ENCODE measurements at regions not wholly inside any gene's neighbourhood (a gene's known extent, or its start where the extent isn't known, plus 50 kb on each side); places are given as distances from the start of the nearest gene placed in this dataset.

DNA sequence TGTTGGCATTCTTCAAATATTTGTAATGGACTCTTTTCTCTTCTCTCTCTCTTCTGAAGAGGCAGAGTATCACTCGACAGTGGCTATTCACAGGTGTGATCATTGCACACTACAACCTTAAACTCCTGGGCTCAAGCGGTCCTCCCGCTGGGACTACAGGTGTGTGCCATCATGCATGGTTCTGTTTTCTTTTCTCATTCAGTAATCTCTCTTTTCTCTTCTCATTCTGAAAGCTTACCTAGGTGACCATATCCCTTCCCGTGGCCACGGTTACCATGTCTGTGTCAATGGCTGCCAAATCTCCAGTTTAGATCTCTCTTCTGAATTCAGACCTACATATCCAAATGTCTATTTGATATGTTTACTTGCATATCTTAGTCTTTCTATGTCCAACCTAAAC lies 96.3 kb downstream of the SOX2 start:
- H3K4me3 ChIP-seq (ENCODE audit: control insufficient read depth, low read depth, low read length): no peak overlapping the region
- no peak for DNase-seq (ENCODE audit: low read depth)
- no peak for TF ChIP-seq CTCF (conservative IDR thresholded peaks at IDR 0.05; ENCODE audit: control insufficient read depth, insufficient read depth, low read depth, low read length)

- no peak for DNase-seq (ENCODE audit: low read depth)
- TF ChIP-seq CTCF (conservative IDR thresholded peaks at IDR 0.05; ENCODE audit: control insufficient read depth, insufficient read depth, low read depth, low read length): no peak
Observed at GRCh38 chr3:181823716-181824115, 112.0 kb downstream of the SOX2 start.

GRCh38 chr3:181824961-181825360 lies 113.2 kb downstream of the SOX2 start:
- H3K4me3 ChIP-seq (ENCODE audit: control insufficient read depth, low read depth, low read length): no peak overlapping the region
- no peak for DNase-seq (ENCODE audit: low read depth)
- no peak for TF ChIP-seq CTCF (conservative IDR thresholded peaks at IDR 0.05; ENCODE audit: control insufficient read depth, insufficient read depth, low read depth, low read length)

More at GRCh38 chr3:181823716-181824115, 112.0 kb downstream of the SOX2 start:
- no peak overlapping the region for H3K4me3 ChIP-seq (ENCODE audit: control insufficient read depth, low read depth, low read length)

DNA sequence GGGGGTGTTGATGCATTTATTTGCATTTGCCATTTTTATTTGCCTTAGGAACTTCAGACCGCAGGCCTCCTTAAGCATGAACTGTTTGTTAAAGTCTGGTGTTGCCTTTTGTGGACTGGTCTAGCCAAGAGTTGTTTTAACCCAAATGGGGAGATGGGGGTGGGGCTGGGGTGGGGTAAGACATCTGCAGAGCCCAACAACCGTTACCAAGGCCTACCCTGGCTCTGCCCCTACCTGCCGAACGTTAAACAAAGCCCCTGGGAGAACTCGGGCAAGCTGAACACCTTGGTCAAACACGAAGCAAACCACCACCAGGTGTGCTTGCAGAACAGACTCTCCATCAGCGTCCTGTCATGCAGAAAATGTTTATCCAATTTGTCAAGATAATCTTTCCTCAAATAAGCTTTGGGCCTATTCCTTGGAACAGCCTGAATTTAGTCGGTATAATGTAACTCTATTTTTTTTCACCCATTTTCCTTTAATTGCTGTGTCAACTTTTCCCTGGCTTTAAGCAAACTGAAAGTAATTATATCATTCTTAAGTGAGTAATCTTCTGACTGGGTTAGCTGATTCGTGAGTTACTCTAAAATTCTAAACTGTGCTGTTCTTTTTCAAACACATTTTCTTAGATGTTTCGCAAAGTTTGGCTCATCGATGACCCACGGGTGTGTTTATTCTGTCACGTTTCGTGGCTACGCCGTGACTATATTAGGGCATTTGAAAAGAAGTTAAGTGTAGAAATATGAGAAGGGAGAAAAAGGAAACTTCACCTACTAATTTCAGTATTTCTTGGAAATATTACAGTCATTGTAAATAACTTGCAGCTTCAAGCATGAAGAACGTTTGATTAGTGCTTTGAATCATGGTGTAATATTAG lies 127.6 kb downstream of the SOX2 start:
- no peak overlapping the region for H3K4me3 ChIP-seq (ENCODE audit: control insufficient read depth, low read depth, low read length)
- no peak for DNase-seq (ENCODE audit: low read depth)
- TF ChIP-seq CTCF (conservative IDR thresholded peaks at IDR 0.05; ENCODE audit: control insufficient read depth, insufficient read depth, low read depth, low read length): no peak

DNA sequence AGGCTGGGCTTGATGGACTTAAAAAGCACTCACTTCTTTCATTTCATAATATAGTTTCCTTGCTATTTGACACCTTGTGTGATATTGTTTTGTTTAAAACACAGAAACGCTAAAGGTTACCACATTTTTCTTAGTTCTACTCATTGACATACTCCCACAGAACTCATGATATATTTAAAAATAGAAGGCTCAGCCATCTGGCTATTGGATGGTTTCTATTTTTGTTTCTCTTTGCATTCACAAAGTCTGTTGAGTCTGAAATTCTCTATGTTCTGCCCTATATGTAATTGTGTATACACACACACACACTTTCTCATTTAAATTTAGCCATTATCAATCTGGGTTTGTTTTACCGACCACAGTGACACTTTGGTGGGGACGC lies 128.2 kb downstream of the SOX2 start:
- TF ChIP-seq CTCF (conservative IDR thresholded peaks at IDR 0.05; ENCODE audit: control insufficient read depth, insufficient read depth, low read depth, low read length): no peak
- no peak for DNase-seq (ENCODE audit: low read depth)
- H3K4me3 ChIP-seq (ENCODE audit: control insufficient read depth, low read depth, low read length): no peak overlapping the region

GRCh38 chr3:181844211-181844610 lies 132.5 kb downstream of the SOX2 start:
- no peak for DNase-seq (ENCODE audit: low read depth)
- no peak overlapping the region for H3K4me3 ChIP-seq (ENCODE audit: control insufficient read depth, low read depth, low read length)
- TF ChIP-seq CTCF (conservative IDR thresholded peaks at IDR 0.05; ENCODE audit: control insufficient read depth, insufficient read depth, low read depth, low read length): no peak

Measured in fibroblast of mammary gland (primary cell).